Medulla oblongata (tissue), 1 donor: ENCODE measurements at regions not wholly inside any gene's neighbourhood (a gene's known extent, or its start where the extent isn't known, plus 50 kb on each side); places are given as distances from the start of the nearest gene placed in this dataset.
"Not testable (repeated sequence)": the region's sequence is repeated elsewhere in the genome, so short reads cannot be mapped to it uniquely, and the experiment has no call there.

ENCODE experiments used
- DNase-seq: peaks from one replicate; pipeline ENCODE4 v3.0.0-alpha.2; 2015; ENCODE audit errors: extremely low spot score

DNA sequence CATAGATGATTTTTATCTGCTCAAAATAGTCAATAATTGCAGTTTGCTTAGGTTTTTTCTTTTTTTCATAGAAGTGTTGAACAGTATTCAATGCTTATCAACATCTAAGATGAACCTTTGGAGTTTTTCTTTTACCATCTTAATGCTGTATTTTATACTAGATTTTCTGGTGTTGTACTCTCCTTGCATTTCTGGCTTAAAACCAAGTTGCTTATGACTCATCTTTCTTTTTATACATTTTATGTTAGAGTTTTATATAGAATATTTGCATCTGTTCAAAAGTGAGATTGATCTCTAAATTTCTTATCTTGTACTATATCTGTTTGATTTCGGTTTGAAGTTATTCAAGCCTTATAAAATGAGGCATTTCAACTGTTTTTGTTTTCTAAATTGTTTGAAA lies 232.5 kb downstream of the RFPL4B start:
- no peak for DNase-seq

- DNase-seq = no peak
Measured at GRCh38 chr6:112581015-112581414, 233.9 kb downstream of the RFPL4B start.

DNA sequence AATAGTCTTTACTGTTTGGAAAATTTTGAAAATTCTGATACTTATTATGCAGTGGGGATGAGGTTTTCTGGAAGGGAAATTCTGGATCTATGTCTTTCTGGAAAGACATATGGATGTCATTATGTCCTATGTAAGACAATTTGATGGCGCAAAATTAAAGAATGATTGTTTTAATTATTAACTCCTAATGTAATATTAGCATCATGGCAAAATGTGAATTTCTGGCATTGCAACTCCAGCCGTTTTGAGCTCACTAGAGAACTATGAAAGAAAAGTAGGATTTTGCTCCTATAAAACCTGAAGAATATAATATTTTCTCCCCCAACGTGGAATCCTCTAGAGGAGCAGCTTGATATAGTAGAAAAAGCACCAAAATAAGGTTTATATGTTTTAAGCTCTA lies 243.2 kb downstream of the RFPL4B start:
- no peak for DNase-seq

- no peak for DNase-seq
Measured at GRCh38 chr6:112591329-112591728, 244.2 kb downstream of the RFPL4B start.

- DNase-seq = no peak
Measured at GRCh38 chr6:112592159-112592558, 245.0 kb downstream of the RFPL4B start.

GRCh38 chr6:112594886-112595594 lies 247.9 kb downstream of the RFPL4B start:
- DNase-seq = no peak

DNA sequence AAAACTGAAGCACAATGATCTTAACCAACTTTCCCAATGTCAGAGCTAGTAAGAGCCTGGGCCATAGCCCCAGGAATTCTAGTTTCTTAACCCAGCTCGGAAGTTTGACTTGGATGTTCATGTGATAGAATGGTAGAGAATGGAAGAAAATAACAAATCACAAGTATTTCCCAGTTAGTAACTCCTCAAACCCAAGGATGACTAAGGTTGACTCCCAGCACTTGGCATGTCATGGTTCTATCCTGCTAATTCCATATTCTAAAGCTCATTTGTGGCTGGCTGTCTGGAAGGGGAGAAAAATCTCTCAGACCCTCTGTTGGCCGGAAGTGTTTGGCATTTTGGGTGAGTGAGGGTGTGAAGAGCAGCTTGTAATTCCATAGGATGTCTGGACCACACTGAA lies 248.7 kb downstream of the RFPL4B start:
- no peak for DNase-seq

- DNase-seq = no peak
Measured at GRCh38 chr6:112597176-112597575, 250.0 kb downstream of the RFPL4B start.

DNA sequence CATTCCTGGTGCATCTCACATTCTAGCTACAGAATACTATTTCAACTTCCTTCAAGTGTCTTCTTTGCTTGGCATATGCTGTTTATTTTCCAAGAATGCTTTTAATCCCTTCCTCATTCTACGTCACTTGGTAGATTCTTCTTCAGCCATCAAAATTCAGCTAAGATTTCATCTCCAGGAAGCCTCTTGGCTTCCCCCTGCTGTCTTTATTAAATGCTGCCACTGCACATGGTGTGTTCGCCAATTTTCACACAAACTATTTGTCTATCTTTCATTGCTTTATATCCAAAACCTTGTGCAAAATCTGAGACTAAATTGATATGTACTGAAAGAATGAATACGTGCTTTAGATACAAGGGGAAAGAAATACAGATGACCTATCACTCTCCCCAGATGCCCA lies 253.0 kb downstream of the RFPL4B start:
- no peak for DNase-seq

GRCh38 chr6:112603726-112604125 lies 256.6 kb downstream of the RFPL4B start:
- no peak for DNase-seq

- no peak for DNase-seq
Measured at GRCh38 chr6:112606656-112607435, 259.7 kb downstream of the RFPL4B start.

DNA sequence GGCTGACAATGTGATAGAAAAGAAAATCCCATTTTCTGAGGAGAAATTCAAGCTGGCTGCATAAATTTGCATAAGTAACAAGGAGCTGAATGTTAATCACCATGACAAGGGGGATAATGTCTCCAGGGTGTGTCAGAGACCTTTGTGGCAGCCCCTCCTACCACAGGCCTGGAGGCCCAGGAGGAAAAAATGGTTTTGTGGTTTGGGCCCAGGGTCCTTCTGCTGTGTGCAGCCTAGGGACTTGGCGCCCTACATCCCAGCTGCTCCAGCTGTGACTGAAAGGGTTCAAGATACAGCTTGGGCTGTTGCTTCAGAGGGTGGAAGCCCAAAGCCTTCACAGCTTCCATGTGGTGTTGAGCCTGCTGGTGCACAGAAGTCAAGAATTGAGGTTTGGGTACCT lies 261.8 kb downstream of the RFPL4B start:
- not testable (repeated sequence) for DNase-seq

GRCh38 chr6:112613410-112613809 lies 266.3 kb downstream of the RFPL4B start:
- DNase-seq = no peak

GRCh38 chr6:112618849-112619248 lies 271.7 kb downstream of the RFPL4B start:
- DNase-seq = peak; percentile 50

- no peak for DNase-seq
Measured at GRCh38 chr6:112620812-112621569, 273.9 kb downstream of the RFPL4B start.

DNA sequence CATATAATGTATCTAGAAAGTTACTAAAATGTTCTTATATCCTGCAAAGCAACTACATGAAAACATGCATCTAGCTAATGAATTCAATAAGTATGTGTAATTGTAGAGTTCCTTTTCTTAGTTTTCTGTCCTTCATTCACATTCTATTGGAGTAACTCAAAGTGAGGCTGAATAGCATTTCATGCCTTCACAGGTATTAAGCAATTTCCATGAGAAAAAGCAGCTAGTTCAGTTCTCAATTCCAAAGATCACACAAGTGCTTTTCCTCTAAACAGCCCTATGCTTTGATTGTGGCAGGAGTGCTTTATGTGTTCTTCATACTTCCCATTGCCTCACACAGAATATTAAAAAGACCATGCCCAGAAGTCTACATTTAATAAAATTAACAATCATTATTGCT lies 274.9 kb downstream of the RFPL4B start:
- no peak for DNase-seq

GRCh38 chr6:112626468-112627082 lies 279.4 kb downstream of the RFPL4B start:
- DNase-seq = no peak

GRCh38 chr6:112634376-112634775 lies 287.2 kb downstream of the RFPL4B start:
- no peak for DNase-seq

GRCh38 chr6:112636650-112637262 lies 289.6 kb downstream of the RFPL4B start:
- no peak for DNase-seq

DNA sequence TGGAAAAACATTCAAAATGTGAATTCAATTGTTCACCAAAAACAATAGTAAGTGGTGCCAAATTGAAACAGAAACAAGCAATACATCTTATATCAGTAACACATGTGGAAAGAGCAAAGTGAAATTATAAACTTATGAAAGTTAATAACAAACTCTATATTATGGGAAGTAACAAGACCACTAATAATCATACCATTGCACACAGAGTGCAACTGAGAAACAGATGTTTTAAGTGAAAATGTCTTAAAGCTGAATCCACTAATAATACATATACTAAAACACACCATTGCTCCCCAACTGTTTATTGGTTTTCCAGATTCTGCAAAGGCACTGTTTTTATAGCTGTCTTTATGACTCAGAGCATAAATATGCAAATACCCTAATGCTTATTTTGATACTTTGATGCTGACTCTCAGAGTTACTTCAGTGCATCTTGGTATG lies 292.3 kb downstream of the RFPL4B start:
- DNase-seq = no peak

DNA sequence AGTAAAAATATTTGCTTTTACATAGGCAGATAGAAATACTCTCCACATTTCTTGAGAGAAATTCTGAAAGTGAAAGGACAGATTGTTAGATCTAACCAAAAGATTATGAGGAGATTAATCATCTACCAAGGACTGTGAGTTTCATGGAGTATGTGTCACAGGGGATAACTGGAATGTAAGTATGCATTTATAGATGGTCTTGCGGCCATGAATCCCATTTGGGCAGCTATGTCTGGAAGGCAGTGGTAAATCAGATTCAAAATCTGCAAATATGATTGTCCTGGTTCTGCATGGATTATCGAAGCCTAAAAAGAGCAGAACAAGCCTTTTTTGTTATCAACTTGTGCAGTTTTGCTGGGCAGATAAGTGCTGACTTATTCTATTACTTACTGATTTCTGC lies 293.8 kb downstream of the RFPL4B start:
- no peak for DNase-seq

- no peak for DNase-seq
Measured at GRCh38 chr6:112649853-112650252, 302.7 kb downstream of the RFPL4B start.
